ENCODE measurements at regions not wholly inside any gene's neighbourhood (a gene's known extent, or its start where the extent isn't known, plus 50 kb on each side); places are given as distances from the start of the nearest gene placed in this dataset.

DNA sequence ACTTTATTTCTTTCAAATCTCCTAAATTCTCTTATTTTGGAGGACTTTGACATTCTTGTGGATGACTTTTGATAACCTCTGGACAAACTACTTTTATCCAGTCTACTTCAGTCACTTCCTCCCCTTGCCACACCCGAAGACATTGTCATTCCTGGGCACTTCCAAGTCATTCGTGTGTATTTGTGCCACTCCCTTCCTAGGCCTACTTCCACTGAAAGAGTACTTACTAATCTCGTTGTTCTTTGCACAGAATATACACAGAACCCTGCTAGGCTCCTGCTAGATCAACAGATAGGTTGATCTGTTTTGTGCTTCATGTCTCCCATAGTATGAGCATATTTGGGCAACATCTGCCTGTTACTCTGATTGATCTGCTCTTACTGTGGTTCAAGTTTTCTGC lies 355.4 kb downstream of the HGF start:
- intact Hi-C loops (cut with DNase I): no loop called here

GRCh38 chr7:81410471-81411117 lies 359.3 kb downstream of the HGF start:
- TF ChIP-seq CTCF (IDR thresholded peaks at IDR 0.05) (no peak), POLR2A (IDR thresholded peaks at IDR 0.05) (no peak)
- WGBS, 4 donors: 61 to 68% (median 65%) methylated on average over 6 of the region's 6 CpGs
- Histone ChIP-seq H3K27me3 (no peaks in the 10 kb centered on the region), H3K4me3 (no peak overlapping the region), H3K27ac (no peak overlapping the region), H3K9me3 (replicated peaks in 1 of 3) (no peaks in the 10 kb centered on the region), H3K4me1 (replicated peaks in 1 of 2) (no peaks in the 10 kb centered on the region), H3K36me3 (replicated peaks in 1 of 2) (no peaks in the 10 kb centered on the region)
- intact Hi-C loops (cut with DNase I): no loop called here
- DNase-seq: no peak

More for the DNA sequence above, 355.4 kb downstream of the HGF start:
- no peak for DNase-seq
- H3K27ac ChIP-seq: no peak overlapping the region
- no peaks in the 10 kb centered on the region for H3K27me3 ChIP-seq
- no peaks in the 10 kb centered on the region for H3K4me1 ChIP-seq (replicated peaks in 1 of 2)
- no peaks in the 10 kb centered on the region for H3K36me3 ChIP-seq (replicated peaks in 1 of 2)
- 60 to 70% (median 62%) methylated on average over 3 of the region's 3 CpGs for WGBS, 4 donors
- no peaks in the 10 kb centered on the region for H3K9me3 ChIP-seq (replicated peaks in 1 of 3)
- TF ChIP-seq POLR2A (IDR thresholded peaks at IDR 0.05) (no peak), CTCF (IDR thresholded peaks at IDR 0.05) (no peak)
- no peak overlapping the region for H3K4me3 ChIP-seq

DNA sequence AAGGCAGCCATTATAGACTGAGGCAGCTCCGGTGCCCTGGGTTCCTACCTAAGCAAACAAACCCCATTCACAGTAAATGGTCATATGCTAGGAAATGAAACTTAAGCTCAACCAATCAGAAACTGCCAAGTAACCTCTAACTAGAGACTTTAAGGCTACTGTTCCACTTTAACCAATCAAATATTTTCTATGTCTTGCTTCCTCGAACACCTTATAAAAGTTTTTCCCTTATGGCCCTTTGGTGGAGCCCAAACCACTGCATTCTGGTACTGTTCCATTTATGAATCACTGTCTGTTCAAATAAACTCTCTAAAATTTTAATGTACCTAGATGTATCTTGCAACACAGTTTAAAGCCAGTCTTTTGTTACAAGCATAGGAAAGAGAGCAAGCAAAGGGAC lies 361.1 kb downstream of the HGF start:
- H3K27me3 ChIP-seq: no peaks in the 10 kb centered on the region
- intact Hi-C loops (cut with DNase I): no loop called here
- no peak for DNase-seq
- 79 to 86% (median 83%) methylated on average over 2 of the region's 2 CpGs for WGBS, 4 donors
- no peaks in the 10 kb centered on the region for H3K36me3 ChIP-seq (replicated peaks in 1 of 2)
- H3K27ac ChIP-seq: no peak overlapping the region
- no peaks in the 10 kb centered on the region for H3K4me1 ChIP-seq (replicated peaks in 1 of 2)
- H3K4me3 ChIP-seq: no peak overlapping the region
- TF ChIP-seq POLR2A (IDR thresholded peaks at IDR 0.05) (no peak), CTCF (IDR thresholded peaks at IDR 0.05) (no peak)
- H3K9me3 ChIP-seq (replicated peaks in 1 of 3): no peaks in the 10 kb centered on the region

DNA sequence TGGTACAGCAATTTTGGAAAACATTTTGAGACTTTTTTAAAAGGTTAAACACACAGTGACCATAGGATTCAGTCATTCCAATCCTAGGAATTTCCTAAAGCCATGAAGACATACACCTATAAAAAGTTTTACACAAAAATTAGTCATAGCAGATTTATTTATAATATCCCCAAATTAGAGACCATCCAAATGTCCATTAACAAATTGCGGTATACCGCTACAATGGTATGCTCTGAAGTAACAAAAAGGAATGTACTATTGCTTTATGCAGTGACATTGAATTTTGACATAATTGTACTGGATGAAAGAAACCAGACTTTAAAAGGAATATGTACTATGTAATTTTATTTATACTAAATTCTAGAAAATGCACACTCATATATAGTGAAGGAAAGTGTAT lies 362.8 kb downstream of the HGF start:
- Histone ChIP-seq H3K9me3 (replicated peaks in 1 of 3) (no peaks in the 10 kb centered on the region), H3K4me1 (replicated peaks in 1 of 2) (no peaks in the 10 kb centered on the region)
- 92 to 97% (median 94%) methylated on average over 2 of the region's 2 CpGs for WGBS, 4 donors

More for the DNA sequence above, 362.8 kb downstream of the HGF start:
- Histone ChIP-seq H3K4me3 (no peak overlapping the region), H3K27ac (no peak overlapping the region), H3K27me3 (no peaks in the 10 kb centered on the region), H3K36me3 (replicated peaks in 1 of 2) (no peaks in the 10 kb centered on the region)
- intact Hi-C loops (cut with DNase I): no loop called here
- DNase-seq: no peak
- no peak for TF ChIP-seq CTCF (IDR thresholded peaks at IDR 0.05)
- TF ChIP-seq POLR2A (IDR thresholded peaks at IDR 0.05): no peak

All from adrenal gland (tissue), 9 donors.